ENCODE measurements at regions not wholly inside any gene's neighbourhood (a gene's known extent, or its start where the extent isn't known, plus 50 kb on each side); places are given as distances from the start of the nearest gene placed in this dataset.

DNA sequence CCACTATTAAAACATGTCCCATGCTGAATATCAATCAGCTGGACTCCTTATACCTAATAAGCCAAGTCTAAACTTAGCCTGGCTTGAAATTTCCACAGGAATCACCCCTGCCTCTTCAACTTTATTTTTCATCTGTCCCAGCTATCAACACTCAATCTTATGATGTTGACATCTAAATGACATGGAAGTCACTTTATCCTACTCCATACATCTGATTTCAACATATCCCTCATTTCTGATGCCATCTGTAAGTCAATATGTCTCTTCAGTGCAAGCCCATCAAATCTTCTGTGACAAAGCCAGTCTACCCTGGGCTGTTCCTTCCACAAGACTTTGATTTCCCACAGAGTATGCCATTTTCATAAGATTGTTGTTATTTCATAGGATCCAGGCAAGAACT is 143.6 kb upstream of the SEMA6D start:
- TF ChIP-seq, protein P1, sequence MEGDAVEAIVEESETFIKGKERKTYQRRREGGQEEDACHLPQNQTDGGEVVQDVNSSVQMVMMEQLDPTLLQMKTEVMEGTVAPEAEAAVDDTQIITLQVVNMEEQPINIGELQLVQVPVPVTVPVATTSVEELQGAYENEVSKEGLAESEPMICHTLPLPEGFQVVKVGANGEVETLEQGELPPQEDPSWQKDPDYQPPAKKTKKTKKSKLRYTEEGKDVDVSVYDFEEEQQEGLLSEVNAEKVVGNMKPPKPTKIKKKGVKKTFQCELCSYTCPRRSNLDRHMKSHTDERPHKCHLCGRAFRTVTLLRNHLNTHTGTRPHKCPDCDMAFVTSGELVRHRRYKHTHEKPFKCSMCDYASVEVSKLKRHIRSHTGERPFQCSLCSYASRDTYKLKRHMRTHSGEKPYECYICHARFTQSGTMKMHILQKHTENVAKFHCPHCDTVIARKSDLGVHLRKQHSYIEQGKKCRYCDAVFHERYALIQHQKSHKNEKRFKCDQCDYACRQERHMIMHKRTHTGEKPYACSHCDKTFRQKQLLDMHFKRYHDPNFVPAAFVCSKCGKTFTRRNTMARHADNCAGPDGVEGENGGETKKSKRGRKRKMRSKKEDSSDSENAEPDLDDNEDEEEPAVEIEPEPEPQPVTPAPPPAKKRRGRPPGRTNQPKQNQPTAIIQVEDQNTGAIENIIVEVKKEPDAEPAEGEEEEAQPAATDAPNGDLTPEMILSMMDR (IDR thresholded peaks at IDR 0.05): no peak
- TF ChIP-seq POLR2A (IDR thresholded peaks at IDR 0.05): no peak

All from lower leg skin (tissue), 3 donors.